ENCODE measurements at regions not wholly inside any gene's neighbourhood (a gene's known extent, or its start where the extent isn't known, plus 50 kb on each side); places are given as distances from the start of the nearest gene placed in this dataset.

GRCh38 chr10:111479966-111480365 lies 403.1 kb downstream of the ADRA2A start:
- TF ChIP-seq CTCF (IDR thresholded peaks at IDR 0.05), result no peak
- TF ChIP-seq POLR2A (IDR thresholded peaks at IDR 0.05), result no peak
